Endothelial cell of umbilical vein (primary cell): ENCODE measurements at regions not wholly inside any gene's neighbourhood (a gene's known extent, or its start where the extent isn't known, plus 50 kb on each side); places are given as distances from the start of the nearest gene placed in this dataset.

Experiments
- CTCF ChIP-seq, 2 donors: IDR thresholded peaks; 1 replicate in 1 of 2; 2 replicates in 1 of 2; pipeline ENCODE4 v1.5.1; 2011; ENCODE audit warnings: low read length in 2 of 2, mild to moderate bottlenecking in 2 of 2, moderate library complexity in 2 of 2, control low read depth in 1 of 2, inconsistent platforms in 1 of 2, low read depth in 1 of 2; ENCODE audit not compliant: insufficient read depth in 1 of 2; ENCODE audit errors: extremely low read depth in 1 of 2
- GATA2 ChIP-seq: IDR thresholded peaks from 2 replicates; pipeline ENCODE4 v1.7.0; 2011; ENCODE audit warnings: low read depth, mild to moderate bottlenecking, moderate library complexity, mixed read lengths, low read length; ENCODE audit not compliant: insufficient read length, insufficient read depth
- JUN ChIP-seq: IDR thresholded peaks from 2 replicates; pipeline ENCODE4 v1.6.1; 2011; ENCODE audit warnings: borderline replicate concordance, low read depth; ENCODE audit not compliant: insufficient read length, insufficient read depth
- MAX ChIP-seq: IDR thresholded peaks from 2 replicates; pipeline ENCODE4 v1.6.1; 2011; ENCODE audit not compliant: insufficient read depth, insufficient read length
- POLR2A ChIP-seq: IDR thresholded peaks from 2 replicates; pipeline ENCODE4 v1.6.1; 2012; ENCODE audit warnings: low read depth, mild to moderate bottlenecking, control low read depth, low read length

DNA sequence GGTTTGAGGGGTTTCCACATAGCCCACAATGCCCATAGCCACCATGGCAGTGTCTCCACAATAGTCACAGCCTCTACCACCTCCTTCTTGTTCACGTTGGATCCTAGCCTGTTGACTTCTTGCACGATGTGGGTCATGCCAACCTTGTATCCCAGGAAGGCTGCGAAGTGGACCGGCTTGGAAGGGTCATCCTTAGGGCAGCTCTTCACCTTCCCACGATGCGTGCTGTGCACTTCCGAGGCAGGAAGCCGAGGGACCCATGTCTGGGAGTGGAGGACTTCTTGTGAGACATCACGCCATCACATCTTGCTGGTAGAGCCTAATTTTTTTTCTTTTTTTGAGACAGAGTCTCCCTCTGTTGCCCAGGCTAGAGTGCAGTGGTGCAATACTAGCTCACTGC is 144.6 kb upstream of the ASB18 start:
- no peak for TF ChIP-seq JUN
- TF ChIP-seq CTCF (IDR thresholded peaks at IDR 0.05; ENCODE audit: extremely low read depth in 1 of 2, insufficient read depth in 1 of 2, low read depth in 1 of 2, low read length in 2 of 2): no peak
- TF ChIP-seq GATA2: no peak
- TF ChIP-seq POLR2A: no peak
- TF ChIP-seq MAX: no peak
